IMR-90 (cell line): ENCODE measurements at regions not wholly inside any gene's neighbourhood (a gene's known extent, or its start where the extent isn't known, plus 50 kb on each side); places are given as distances from the start of the nearest gene placed in this dataset.

Experiments used
- ATAC-seq: fragments of 200-7000 bp; cut with Tn5 transposase; 2 replicates; pipeline ENCODE4 v1.9.1; 2020; ENCODE audit warnings: low read depth, mild to moderate bottlenecking, moderate library complexity
- BruUV-seq: library from RNA; stranded (reverse); fragments of 400-500 nt; replicated peaks from 2 replicates; lab custom pipeline; 2021; lab: Mats Ljungman, UMichigan
- CTCF ChIA-PET: fragments of 300-600 bp; formaldehyde crosslinking; extraction: SDS; loops from one replicate; lab custom pipeline; 2021; ENCODE audit warnings: antibody characterized with exemption; lab: Yijun Ruan, JAX
- POLR2A ChIA-PET: fragments of 300-600 bp; sonication (Branson Sonifier 250); formaldehyde crosslinking; loops from one replicate; lab custom pipeline; 2022; ENCODE audit warnings: antibody characterized with exemption; ENCODE audit not compliant: unreplicated experiment; lab: Charles Lee
- DNase-seq: peaks from one replicate; pipeline ENCODE4 v3.0.0; 2013
- H2AFZ ChIP-seq: replicated peaks from 2 replicates; pipeline ENCODE3; 2013; ENCODE audit warnings: low read length, mild to moderate bottlenecking; ENCODE audit not compliant: poor library complexity
- H2AK5ac ChIP-seq: 2 replicates; pipeline ENCODE4 v1.6.1; 2013; ENCODE audit warnings: low read depth, low read length, inconsistent platforms
- H2AK9ac ChIP-seq: replicated peaks from 2 replicates; pipeline ENCODE3; 2013; ENCODE audit warnings: mild to moderate bottlenecking, low read depth, low read length, moderate library complexity; ENCODE audit not compliant: poor library complexity
- H2BK120ac ChIP-seq: 2 replicates; pipeline ENCODE4 v1.6.1; 2013; ENCODE audit warnings: low read depth, low read length, inconsistent platforms
- H2BK15ac ChIP-seq: 3 replicates; pipeline ENCODE4 v1.6.1; 2013; ENCODE audit warnings: low read depth, low read length, inconsistent platforms
- H2BK20ac ChIP-seq: 2 replicates; pipeline ENCODE4 v1.6.1; 2013; ENCODE audit warnings: low read depth, mild to moderate bottlenecking, inconsistent platforms, low read length, moderate library complexity
- H2BK5ac ChIP-seq: 2 replicates; pipeline ENCODE4 v1.6.1; 2013; ENCODE audit warnings: mild to moderate bottlenecking, low read depth, low read length, inconsistent platforms; ENCODE audit not compliant: poor library complexity, severe bottlenecking
- H3K14ac ChIP-seq: replicated peaks from 2 replicates; pipeline ENCODE4 v1.6.1; 2013; ENCODE audit warnings: low read depth, low read length, inconsistent platforms
- H3K18ac ChIP-seq: 2 replicates; pipeline ENCODE4 v1.6.1; 2013; ENCODE audit warnings: low read depth, low read length, control low read depth
- H3K23ac ChIP-seq: 2 replicates; pipeline ENCODE4 v1.6.1; 2013; ENCODE audit warnings: low read depth, low read length, inconsistent platforms
- H3K27ac ChIP-seq: 2 replicates; pipeline ENCODE4 v1.5.1; 2013; ENCODE audit warnings: mild to moderate bottlenecking, control low read depth, low read length; ENCODE audit not compliant: insufficient read depth
- H3K27me3 ChIP-seq: 2 replicates; pipeline ENCODE4 v1.6.1; 2013; ENCODE audit warnings: low read length; ENCODE audit not compliant: control insufficient read depth, insufficient read depth
- H3K36me3 ChIP-seq: 2 replicates; pipeline ENCODE4 v1.6.1; 2013; ENCODE audit warnings: low read length, mixed read lengths; ENCODE audit not compliant: control insufficient read depth, insufficient read depth
- H3K4ac ChIP-seq: 2 replicates; pipeline ENCODE4 v1.6.1; 2013; ENCODE audit warnings: low read depth, low read length, inconsistent platforms
- H3K4me1 ChIP-seq: 2 replicates; pipeline ENCODE4 v1.6.1; 2013; ENCODE audit warnings: low read length, mixed read lengths; ENCODE audit not compliant: control insufficient read depth, insufficient read depth
- H3K4me2 ChIP-seq: 2 replicates; pipeline ENCODE4 v1.6.1; 2013; ENCODE audit warnings: low read depth, mild to moderate bottlenecking, control low read depth, low read length, moderate library complexity
- H3K4me3 ChIP-seq: 2 replicates; pipeline ENCODE4 v1.5.1; 2013; ENCODE audit warnings: low read depth, mild to moderate bottlenecking, control low read depth, low read length, moderate library complexity; ENCODE audit not compliant: insufficient read depth
- H3K56ac ChIP-seq: 2 replicates; pipeline ENCODE4 v1.6.1; 2013; ENCODE audit warnings: low read length, inconsistent platforms; ENCODE audit not compliant: insufficient read depth; ENCODE audit errors: extremely low read depth
- H3K79me1 ChIP-seq, 2 experiments: 2 replicates each; pipeline ENCODE4 v1.6.1; 2013; ENCODE audit warnings: low read length in 2 of 2, inconsistent platforms in 1 of 2, low read depth in 1 of 2
- H3K9ac ChIP-seq: 2 replicates; pipeline ENCODE4 v1.6.1; 2013; ENCODE audit warnings: low read depth, low read length, control low read depth
- H3K9me1 ChIP-seq: 2 replicates; pipeline ENCODE4 v1.6.1; 2013; ENCODE audit warnings: low read length, inconsistent platforms; ENCODE audit not compliant: insufficient read depth
- H3K9me3 ChIP-seq: 2 replicates; pipeline ENCODE4 v1.6.1; 2013; ENCODE audit warnings: low read length; ENCODE audit not compliant: control insufficient read depth, insufficient read depth
- H4K20me1 ChIP-seq: 2 replicates; pipeline ENCODE4 v1.6.1; 2013; ENCODE audit warnings: low read length, inconsistent platforms; ENCODE audit not compliant: insufficient read depth
- H4K5ac ChIP-seq: 2 replicates; pipeline ENCODE4 v1.6.1; 2013; ENCODE audit warnings: mild to moderate bottlenecking, low read depth, low read length, control low read depth
- H4K8ac ChIP-seq, 2 experiments: 2 replicates each; pipeline ENCODE4 v1.6.1; 2013; ENCODE audit warnings: low read depth in 2 of 2, low read length in 2 of 2, control low read depth in 1 of 2, inconsistent platforms in 1 of 2
- H4K91ac ChIP-seq: 2 replicates; pipeline ENCODE4 v1.6.1; 2013; ENCODE audit warnings: low read depth, low read length, inconsistent platforms; ENCODE audit not compliant: insufficient read depth
- BHLHE40 ChIP-seq: fragments of 150-350 bp; IDR thresholded peaks from 2 replicates; pipeline ENCODE4 v1.6.1; 2016; ENCODE audit warnings: mild to moderate bottlenecking, low read depth, low read length
- CEBPB ChIP-seq: IDR thresholded peaks from 2 replicates; pipeline ENCODE4 v1.6.1; 2012; ENCODE audit warnings: low read depth, low read length, improper control_type of control experiment
- FOS ChIP-seq: fragments of 150-350 bp; IDR thresholded peaks from 2 replicates; pipeline ENCODE4 v1.6.1; 2016; ENCODE audit warnings: low read depth, low read length
- MAFK ChIP-seq: IDR thresholded peaks from 2 replicates; pipeline ENCODE4 v1.6.1; 2012; ENCODE audit warnings: low read depth, low read length, improper control_type of control experiment
- MAZ ChIP-seq: IDR thresholded peaks from 2 replicates; pipeline ENCODE4 v1.6.1; 2012; ENCODE audit warnings: low read depth, mild to moderate bottlenecking, low read length, improper control_type of control experiment, moderate library complexity, borderline replicate concordance
- NFE2L2 ChIP-seq: fragments of 150-350 bp; IDR thresholded peaks from 2 replicates; pipeline ENCODE4 v1.6.1; 2016; ENCODE audit warnings: low read depth, mild to moderate bottlenecking, low read length
- POLR2A ChIP-seq: IDR thresholded peaks from 2 replicates; pipeline ENCODE4 v1.6.1; 2012; ENCODE audit warnings: mild to moderate bottlenecking, low read depth, low read length
- RAD21 ChIP-seq: IDR thresholded peaks from 2 replicates; pipeline ENCODE4 v1.6.1; 2012; ENCODE audit warnings: low read length, improper control_type of control experiment
- RFX5 ChIP-seq: IDR thresholded peaks from 2 replicates; pipeline ENCODE4 v1.8.0; 2012; ENCODE audit warnings: low read depth, mild to moderate bottlenecking, low read length, moderate library complexity
- SMC3 ChIP-seq: fragments of 150-350 bp; IDR thresholded peaks from 2 replicates; pipeline ENCODE4 v1.6.1; 2016; ENCODE audit warnings: low read depth, mild to moderate bottlenecking, antibody characterized with exemption, low read length, moderate library complexity
- USF2 ChIP-seq: fragments of 150-350 bp; IDR thresholded peaks from 2 replicates; pipeline ENCODE4 v1.6.1; 2017; ENCODE audit warnings: mild to moderate bottlenecking, antibody characterized with exemption, low read length, low read depth
- WGBS, 2 experiments: methylation state at CpG; one replicate each; pipeline versions ENCODE4 v1.1.5 to v1.1.7; 2013; ENCODE audit warnings: missing lambda C conversion rate in 2 of 2; ENCODE audit not compliant: insufficient read length in 1 of 2; ENCODE audit errors: extremely low coverage in 2 of 2; 5-methylcytosine and 5-hydroxymethylcytosine counted together
- dilution Hi-C: fragments of 300-500 bp; cut with HindIII; formaldehyde crosslinking; loops from one replicate; pipeline ENCODE4 v1.14.3; 2018; ENCODE audit warnings: low sequenced_read_pairs; ENCODE audit not compliant: unreplicated experiment
- in situ Hi-C: fragments of 300-500 bp; cut with MboI; formaldehyde crosslinking; loops from 3 replicates; pipeline ENCODE4 v1.14.3; 2019; ENCODE audit warnings: low sequenced_read_pairs, inconsistent platforms, mixed read lengths
- intact Hi-C: fragments of 100-400 bp; cut with micrococcal nuclease; formaldehyde crosslinking; loops from 2 replicates; pipeline ENCODE4 v1.10.0; 2022
- TF ChIP-seq, protein P1 (sequence below): fragments of 150-350 bp; IDR thresholded peaks from 2 replicates; pipeline ENCODE4 v1.6.1; 2016; ENCODE audit warnings: low read depth, mild to moderate bottlenecking, low read length, moderate library complexity, borderline replicate concordance

DNA sequence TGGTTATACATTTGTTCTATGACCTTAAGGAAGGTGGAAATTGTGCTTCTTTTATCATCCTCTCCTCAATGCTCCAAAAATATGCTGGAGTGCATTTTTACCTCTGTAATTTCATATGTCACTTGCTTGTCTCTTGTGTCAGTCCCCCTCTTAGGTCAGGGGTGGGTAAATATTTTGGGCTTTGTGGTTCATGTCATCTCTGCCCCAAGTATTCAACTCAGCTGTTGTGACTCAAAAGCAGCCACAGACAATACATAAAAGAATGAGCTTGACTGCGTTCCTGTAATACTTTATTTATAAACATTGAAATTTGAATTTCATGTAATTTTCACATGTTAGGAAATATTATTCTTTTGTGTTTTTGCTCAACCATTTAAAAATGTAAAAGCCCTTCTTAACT, 60.4 kb upstream of the SLC24A5 start:
- no peaks in the 10 kb centered on the region for H3K79me1 ChIP-seq
- TF ChIP-seq CEBPB, result no peak
- TF ChIP-seq FOS, result no peak
- no peak for TF ChIP-seq RAD21
- TF ChIP-seq USF2, result no peak
- TF ChIP-seq MAFK, result no peak
- no peak for TF ChIP-seq RFX5
- TF ChIP-seq, protein P1, sequence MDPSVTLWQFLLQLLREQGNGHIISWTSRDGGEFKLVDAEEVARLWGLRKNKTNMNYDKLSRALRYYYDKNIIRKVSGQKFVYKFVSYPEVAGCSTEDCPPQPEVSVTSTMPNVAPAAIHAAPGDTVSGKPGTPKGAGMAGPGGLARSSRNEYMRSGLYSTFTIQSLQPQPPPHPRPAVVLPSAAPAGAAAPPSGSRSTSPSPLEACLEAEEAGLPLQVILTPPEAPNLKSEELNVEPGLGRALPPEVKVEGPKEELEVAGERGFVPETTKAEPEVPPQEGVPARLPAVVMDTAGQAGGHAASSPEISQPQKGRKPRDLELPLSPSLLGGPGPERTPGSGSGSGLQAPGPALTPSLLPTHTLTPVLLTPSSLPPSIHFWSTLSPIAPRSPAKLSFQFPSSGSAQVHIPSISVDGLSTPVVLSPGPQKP, result no peak
- no peak for TF ChIP-seq SMC3
- TF ChIP-seq NFE2L2, result no peak
- no peak for TF ChIP-seq POLR2A
- no peak for TF ChIP-seq BHLHE40
- no peak for TF ChIP-seq MAZ
- no peak overlapping the region for H3K27ac ChIP-seq
- no peaks in the 10 kb centered on the region for H3K36me3 ChIP-seq
- intact Hi-C loops (no loop called here), dilution Hi-C loops (no loop called here), in situ Hi-C loops (loop anchor here (10.0 kb wide), 1 partner anchor 56 kb away; no protein-coding TSS in a partner anchor)
- H2BK15ac ChIP-seq, result no peak overlapping the region
- H3K4me2 ChIP-seq, result no peak overlapping the region
- H3K9me1 ChIP-seq, result no peaks in the 10 kb centered on the region
- ChIA-PET CTCF (no interaction called here), POLR2A (no interaction called here)
- H2BK120ac ChIP-seq, result no peak overlapping the region
- no peak overlapping the region for H3K9ac ChIP-seq
- H2BK5ac ChIP-seq, result no peak overlapping the region
- no peak overlapping the region for H2BK20ac ChIP-seq
- no peak overlapping the region for H3K4ac ChIP-seq
- no peak overlapping the region for H3K4me3 ChIP-seq
- no peak for ATAC-seq
- no CpG with 5 or more reads among the region's 1 CpG for WGBS, 2 experiments
- BruUV-seq, result no TSS peak
- no peak overlapping the region for H4K91ac ChIP-seq
- H2AFZ ChIP-seq, result no peak overlapping the region
- no peaks in the 10 kb centered on the region for H3K27me3 ChIP-seq
- DNase-seq, result no peak
- H4K5ac ChIP-seq, result no peak overlapping the region
- peaks cover 3% of the 10 kb centered on the region; the same call in 1 of the 2 replicates for H3K4me1 ChIP-seq
- H2AK5ac ChIP-seq, result no peak overlapping the region
- no peak overlapping the region for H3K18ac ChIP-seq
- no peaks in the 10 kb centered on the region for H4K20me1 ChIP-seq
- H3K23ac ChIP-seq, result no peak overlapping the region
- no peak overlapping the region for H3K56ac ChIP-seq
- no peak overlapping the region for H4K8ac ChIP-seq
- no peak overlapping the region for H2AK9ac ChIP-seq
- no peak overlapping the region for H3K14ac ChIP-seq
- no peaks in the 10 kb centered on the region for H3K9me3 ChIP-seq
